ENCODE measurements at regions not wholly inside any gene's neighbourhood (a gene's known extent, or its start where the extent isn't known, plus 50 kb on each side); places are given as distances from the start of the nearest gene placed in this dataset.

DNA sequence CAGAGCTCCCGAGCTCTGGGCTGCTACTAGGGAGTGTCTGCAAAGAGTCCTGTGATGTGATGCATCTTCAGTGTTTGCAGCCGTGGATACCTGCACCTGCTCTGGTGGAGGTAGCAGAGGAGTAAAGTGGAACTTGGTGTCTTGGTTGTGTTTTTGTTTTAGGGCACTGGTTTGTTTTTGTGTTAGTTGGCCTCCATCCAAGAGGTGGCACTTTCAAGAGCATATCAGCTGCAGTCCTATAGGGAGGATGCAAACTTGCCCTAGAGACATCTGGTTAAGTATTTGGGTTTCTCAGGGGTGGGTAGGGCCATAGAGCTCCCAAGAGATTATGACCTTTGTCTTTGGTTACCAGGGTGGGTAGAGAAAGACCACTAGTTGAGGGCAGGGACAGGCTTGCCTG is 1249.0 kb upstream of the FAM98A start:
- Mint-ChIP-seq H3K4me1 (peaks cover 1% of the 10 kb centered on the region), H3K36me3 (ENCODE audit: low read depth) (no peaks in the 10 kb centered on the region), H3K9me3 (no peaks in the 10 kb centered on the region), H3K27ac (no peak overlapping the region), H3K4me3 (no peak overlapping the region), H3K27me3 (ENCODE audit: low read depth, poor library complexity) (no peaks in the 10 kb centered on the region)
- no peak for DNase-seq
- TF ChIP-seq, protein P1, sequence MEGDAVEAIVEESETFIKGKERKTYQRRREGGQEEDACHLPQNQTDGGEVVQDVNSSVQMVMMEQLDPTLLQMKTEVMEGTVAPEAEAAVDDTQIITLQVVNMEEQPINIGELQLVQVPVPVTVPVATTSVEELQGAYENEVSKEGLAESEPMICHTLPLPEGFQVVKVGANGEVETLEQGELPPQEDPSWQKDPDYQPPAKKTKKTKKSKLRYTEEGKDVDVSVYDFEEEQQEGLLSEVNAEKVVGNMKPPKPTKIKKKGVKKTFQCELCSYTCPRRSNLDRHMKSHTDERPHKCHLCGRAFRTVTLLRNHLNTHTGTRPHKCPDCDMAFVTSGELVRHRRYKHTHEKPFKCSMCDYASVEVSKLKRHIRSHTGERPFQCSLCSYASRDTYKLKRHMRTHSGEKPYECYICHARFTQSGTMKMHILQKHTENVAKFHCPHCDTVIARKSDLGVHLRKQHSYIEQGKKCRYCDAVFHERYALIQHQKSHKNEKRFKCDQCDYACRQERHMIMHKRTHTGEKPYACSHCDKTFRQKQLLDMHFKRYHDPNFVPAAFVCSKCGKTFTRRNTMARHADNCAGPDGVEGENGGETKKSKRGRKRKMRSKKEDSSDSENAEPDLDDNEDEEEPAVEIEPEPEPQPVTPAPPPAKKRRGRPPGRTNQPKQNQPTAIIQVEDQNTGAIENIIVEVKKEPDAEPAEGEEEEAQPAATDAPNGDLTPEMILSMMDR (IDR thresholded peaks at IDR 0.05): no peak

DNA sequence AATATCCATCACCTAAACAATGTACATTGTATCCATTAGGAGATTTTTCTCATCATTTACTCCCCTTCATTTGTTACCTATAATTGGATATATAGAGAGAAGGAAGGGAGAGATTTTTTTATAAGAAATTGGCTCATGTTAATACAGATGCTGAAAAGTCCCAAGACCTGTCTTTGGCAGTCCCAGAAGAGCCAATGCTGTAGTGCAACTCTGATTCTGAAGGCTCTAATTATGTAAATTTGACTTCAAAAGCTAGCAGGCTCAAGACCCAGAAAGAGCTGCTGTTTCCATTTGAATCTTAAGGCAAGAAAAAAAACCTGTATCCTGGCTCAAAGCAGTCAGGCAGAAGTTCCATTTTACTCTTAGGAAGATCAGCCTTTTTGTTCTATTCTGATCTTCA is 1245.5 kb upstream of the FAM98A start:
- TF ChIP-seq, protein P1 (IDR thresholded peaks at IDR 0.05): no peak
- H3K36me3 Mint-ChIP-seq (ENCODE audit: low read depth): no peaks in the 10 kb centered on the region
- H3K4me3 Mint-ChIP-seq: no peak overlapping the region
- no peaks in the 10 kb centered on the region for H3K9me3 Mint-ChIP-seq
- DNase-seq: no peak
- no peaks in the 10 kb centered on the region for H3K27me3 Mint-ChIP-seq (ENCODE audit: low read depth, poor library complexity)
- peaks cover 4% of the 10 kb centered on the region for H3K4me1 Mint-ChIP-seq
- H3K27ac Mint-ChIP-seq: no peak overlapping the region

DNA sequence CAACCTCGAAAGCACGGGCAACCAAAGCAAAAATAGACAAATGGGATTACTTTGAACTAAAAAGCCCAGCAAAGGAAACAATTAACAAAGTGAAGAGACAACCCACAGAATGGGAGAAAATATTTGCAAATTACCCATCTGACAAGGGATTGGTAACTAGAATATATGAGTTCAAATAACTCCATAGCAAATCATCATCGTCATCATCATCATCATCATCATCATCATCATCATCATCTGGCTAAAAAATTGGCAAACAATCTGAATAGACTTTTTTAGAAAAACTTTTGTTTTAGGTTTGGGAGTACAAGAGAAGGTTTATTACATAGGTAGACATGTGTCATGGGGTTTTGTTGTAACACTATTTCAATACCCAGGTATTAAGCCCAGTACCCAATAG is 1239.3 kb upstream of the FAM98A start:
- Mint-ChIP-seq H3K4me1 (peaks cover 4% of the 10 kb centered on the region), H3K36me3 (ENCODE audit: low read depth) (no peaks in the 10 kb centered on the region), H3K9me3 (peaks cover 34% of the 10 kb centered on the region), H3K4me3 (no peak overlapping the region), H3K27me3 (ENCODE audit: low read depth, poor library complexity) (no peaks in the 10 kb centered on the region), H3K27ac (no peak overlapping the region)
- DNase-seq: no peak
- TF ChIP-seq, protein P1 (IDR thresholded peaks at IDR 0.05): no peak

DNA sequence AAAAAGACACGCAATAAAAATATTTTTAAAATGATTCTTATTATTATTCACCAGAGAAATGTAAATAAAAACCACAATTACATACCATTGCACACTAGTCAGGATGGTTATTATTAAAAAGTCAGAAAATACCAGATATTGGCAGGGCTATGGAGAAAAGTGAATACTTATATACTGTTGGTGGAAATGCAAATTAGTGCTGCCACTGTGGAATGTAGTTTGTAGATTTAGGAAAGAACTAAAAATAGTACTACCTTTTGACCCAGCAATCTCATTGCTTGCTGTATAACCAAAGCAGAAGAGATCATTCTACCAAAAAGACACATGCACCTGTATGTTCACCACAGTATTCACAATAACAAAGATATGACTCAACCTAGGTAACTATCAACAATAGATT is 1237.3 kb upstream of the FAM98A start:
- H3K9me3 Mint-ChIP-seq: peaks cover 34% of the 10 kb centered on the region
- H3K27ac Mint-ChIP-seq: no peak overlapping the region
- H3K27me3 Mint-ChIP-seq (ENCODE audit: low read depth, poor library complexity): no peaks in the 10 kb centered on the region
- no peak for DNase-seq
- TF ChIP-seq, protein P1 (IDR thresholded peaks at IDR 0.05): no peak
- no peaks in the 10 kb centered on the region for H3K36me3 Mint-ChIP-seq (ENCODE audit: low read depth)
- H3K4me1 Mint-ChIP-seq: no peaks in the 10 kb centered on the region
- no peak overlapping the region for H3K4me3 Mint-ChIP-seq

DNA sequence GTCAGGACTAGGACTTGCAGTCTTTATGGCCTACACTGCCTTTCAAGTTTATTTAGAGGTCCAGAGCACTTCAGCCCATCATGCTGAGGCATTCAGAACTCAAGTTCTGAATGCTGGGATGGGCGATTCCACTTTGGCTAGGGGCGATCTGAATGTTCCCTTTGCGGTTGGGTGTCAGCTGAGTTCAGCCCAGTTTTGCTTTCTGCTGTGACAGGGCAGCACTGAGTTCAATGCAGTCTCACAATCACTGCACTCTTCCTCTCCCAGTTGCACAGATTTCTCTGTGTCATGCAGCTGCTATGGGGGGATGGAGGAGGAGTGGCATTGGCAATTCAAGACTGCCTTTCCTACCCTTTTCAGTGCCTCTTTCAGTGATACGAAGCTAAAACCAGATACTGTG is 1232.0 kb upstream of the FAM98A start:
- Mint-ChIP-seq H3K27me3 (ENCODE audit: low read depth, poor library complexity) (no peaks in the 10 kb centered on the region), H3K36me3 (ENCODE audit: low read depth) (no peaks in the 10 kb centered on the region), H3K4me1 (peaks cover 7% of the 10 kb centered on the region), H3K9me3 (peaks cover 19% of the 10 kb centered on the region), H3K4me3 (no peak overlapping the region), H3K27ac (no peak overlapping the region)
- DNase-seq: no peak
- TF ChIP-seq, protein P1 (IDR thresholded peaks at IDR 0.05): no peak

DNA sequence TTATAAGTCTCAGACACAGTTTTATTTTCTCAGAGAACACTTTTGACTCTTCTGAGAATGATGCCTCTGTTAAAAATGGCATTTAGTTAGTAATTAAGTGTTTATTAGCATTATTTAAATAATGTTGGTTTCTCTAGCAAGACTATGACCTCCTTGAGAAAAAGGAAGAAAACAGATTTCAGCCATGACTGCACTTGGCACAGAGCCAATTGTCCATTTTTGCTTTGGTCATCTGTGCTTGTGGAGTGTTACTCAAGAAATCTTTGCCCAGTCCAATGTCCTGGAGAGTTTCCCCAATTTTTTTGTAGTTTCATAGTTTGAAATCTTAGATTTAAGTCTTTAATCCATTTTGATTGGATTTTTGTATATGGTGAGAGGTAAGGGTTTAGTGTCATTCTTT is 1229.4 kb upstream of the FAM98A start:
- Mint-ChIP-seq H3K27me3 (ENCODE audit: low read depth, poor library complexity) (no peaks in the 10 kb centered on the region), H3K4me3 (no peak overlapping the region), H3K9me3 (peaks cover 10% of the 10 kb centered on the region), H3K27ac (no peak overlapping the region), H3K36me3 (ENCODE audit: low read depth) (no peaks in the 10 kb centered on the region), H3K4me1 (peaks cover 7% of the 10 kb centered on the region)
- TF ChIP-seq, protein P1 (IDR thresholded peaks at IDR 0.05): no peak
- DNase-seq: no peak

Data from nephron progenitor cell (in vitro differentiated cells).